Pancreas (tissue), 10 donors: ENCODE measurements at regions not wholly inside any gene's neighbourhood (a gene's known extent, or its start where the extent isn't known, plus 50 kb on each side); places are given as distances from the start of the nearest gene placed in this dataset.

ENCODE experiments used
- ATAC-seq, 4 donors: fragments of 200-7000 bp; cut with Tn5 transposase; one replicate each; pipeline versions ENCODE4 v1.8.0 to v1.9.1; 2020; ENCODE audit warnings: mild to moderate bottlenecking in 4 of 4, moderate library complexity in 4 of 4
- DNase-seq, 6 donors: peaks; one replicate each; pipeline ENCODE4 v3.0.0-alpha.2; 2020
- FAIRE-seq: peaks from 2 replicates; lab custom pipeline; 2012; peaks lifted over from hg19 to GRCh38; lab: Jason Lieb, UNC
- H3K27ac ChIP-seq, 4 donors: fragments of 200-600 bp; sonication (generic); 1 replicate in 3 of 4; 2 replicates in 1 of 4; pipeline versions ENCODE4 v1.5.0 to v1.8.0; 2020
- H3K27me3 ChIP-seq, 4 donors: fragments of 200-600 bp; one replicate each; pipeline ENCODE4 v1.8.0; 2021
- H3K36me3 ChIP-seq, 3 donors: fragments of 200-600 bp; sonication (generic) in 1 of 3; one replicate each; pipeline versions ENCODE4 v1.5.0 to v1.8.0; 2020 to 2021
- H3K4me1 ChIP-seq, 3 donors: fragments of 200-600 bp; one replicate each; pipeline ENCODE4 v1.8.0; 2021
- H3K4me3 ChIP-seq, 4 donors: fragments of 200-600 bp; sonication (generic) in 2 of 4; one replicate each; pipeline versions ENCODE4 v1.5.0 to v1.8.0; 2020 to 2021
- H3K9me3 ChIP-seq, 4 donors: fragments of 200-600 bp; one replicate each; pipeline ENCODE4 v1.8.0; 2021
- CTCF ChIP-seq, 4 donors: fragments of 200-600 bp; sonication (generic) in 3 of 4; IDR thresholded peaks; one replicate each; pipeline versions ENCODE4 v1.5.0 to v1.8.0; 2021; ENCODE audit warnings: antibody characterized with exemption in 4 of 4
- WGBS, 2 donors: extraction: QIAGEN DNeasy Blood & Tissue Kit; methylation state at CpG; one replicate each; pipeline ENCODE4 v1.1.7; 2013; 5-methylcytosine and 5-hydroxymethylcytosine counted together
- intact Hi-C, 3 donors: fragments of 100-400 bp; cut with DNase I; formaldehyde crosslinking; loops; one replicate each; pipeline versions ENCODE4 v1.11.1 to v1.14.2; 2022
- donor health status: healthy with polysubstance abuse.
- donor health status: DM: no; HTN: no; CAD: no; lungs with moderate emphysema.
- donor health status: DM: no; HTN: no; CAD: no.
- donor health status: control.
- donor health status: control.
- donor health status: Bipolar disorder and iron deficiency.
- donor health status: DM: yes; HTN: yes; CAD: no.
- donor health status: DM: no; HTN: no; CAD: no.
- donor health status: DM: no; HTN: no; CAD: no.
- donor health status: DM: yes; HTN: yes; CAD: no.

DNA sequence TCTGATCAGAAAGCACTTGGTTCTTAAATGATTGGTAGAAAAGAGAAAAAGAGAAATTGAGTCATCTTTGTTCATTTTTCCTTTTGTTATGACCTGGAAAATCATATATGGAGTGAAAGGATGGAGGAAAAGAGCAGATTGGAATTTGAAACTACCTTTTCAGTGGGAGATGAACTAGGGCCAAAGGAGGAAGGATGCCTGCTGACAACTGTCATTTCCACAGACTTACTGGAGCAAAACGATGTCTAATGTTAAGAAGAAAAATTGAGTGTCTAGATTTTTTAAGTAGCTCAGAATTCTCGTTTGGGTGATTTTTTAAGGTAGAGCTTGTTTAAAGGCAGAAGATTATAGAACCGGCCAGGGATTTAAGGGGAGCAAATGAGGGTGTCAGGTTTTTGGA, 144.6 kb upstream of the KCNIP4 start:
- Histone ChIP-seq H3K27ac (no peak overlapping the region), H3K4me3 (no peak overlapping the region), H3K4me1 (no peaks in the 10 kb centered on the region), H3K36me3 (no peaks in the 10 kb centered on the region), H3K9me3 (no peaks in the 10 kb centered on the region), H3K27me3 (no peaks in the 10 kb centered on the region)
- TF ChIP-seq CTCF (IDR thresholded peaks at IDR 0.05), result no peak
- no peak for DNase-seq
- WGBS, 2 donors, result 42 to 50% methylated on average over 3 of the region's 3 CpGs
- intact Hi-C loops, result no loop called here
- FAIRE-seq, result no peak
- ATAC-seq, result no peak

DNA sequence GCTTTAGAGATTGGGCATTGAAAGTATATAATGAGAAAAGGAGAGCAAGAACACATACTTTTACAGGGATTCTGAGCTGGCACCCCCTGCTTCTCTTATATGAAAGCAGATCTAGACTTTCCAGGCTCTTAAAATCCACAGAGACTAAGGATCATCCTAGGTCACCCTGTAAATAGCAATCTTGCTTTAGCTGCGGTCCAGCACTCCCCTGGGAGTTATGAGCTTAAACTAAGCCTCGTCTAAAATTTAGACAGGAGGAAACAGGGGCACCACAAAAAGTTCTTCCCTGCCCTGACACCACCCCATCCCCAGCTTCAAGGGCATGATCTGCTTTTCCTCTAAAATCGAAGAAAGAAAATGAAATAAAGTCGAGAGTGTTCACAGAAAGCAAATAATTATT, 143.3 kb upstream of the KCNIP4 start:
- no peak for TF ChIP-seq CTCF (IDR thresholded peaks at IDR 0.05)
- no peak for FAIRE-seq
- 34 to 38% methylated on average over 4 of the region's 4 CpGs for WGBS, 2 donors
- no peaks in the 10 kb centered on the region for H3K9me3 ChIP-seq
- no peaks in the 10 kb centered on the region for H3K4me1 ChIP-seq
- H3K27ac ChIP-seq, result no peak overlapping the region
- H3K27me3 ChIP-seq, result no peaks in the 10 kb centered on the region
- no peak for ATAC-seq
- no peak overlapping the region for H3K4me3 ChIP-seq
- no peaks in the 10 kb centered on the region for H3K36me3 ChIP-seq
- intact Hi-C loops, result no loop called here
- DNase-seq, result no peak

DNA sequence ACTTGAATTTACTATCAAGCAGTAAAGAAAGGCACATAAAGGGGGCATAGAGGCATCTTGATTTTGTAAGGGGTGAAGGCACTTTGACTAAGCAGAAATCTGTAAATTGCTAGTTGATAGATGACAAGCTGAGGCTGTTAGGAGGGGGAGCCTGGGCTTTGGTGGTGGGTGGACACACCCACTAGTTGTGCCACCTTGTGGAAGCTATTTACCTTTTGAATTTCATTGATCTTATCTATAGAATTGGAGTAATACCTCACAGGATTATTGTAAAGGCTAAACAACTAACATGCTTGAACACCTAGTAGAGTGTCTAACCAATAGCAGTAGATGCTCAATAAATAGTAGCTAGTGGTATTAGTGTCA, 142.8 kb upstream of the KCNIP4 start:
- Histone ChIP-seq H3K4me3 (no peak overlapping the region), H3K4me1 (no peaks in the 10 kb centered on the region), H3K27me3 (no peaks in the 10 kb centered on the region), H3K9me3 (no peaks in the 10 kb centered on the region), H3K36me3 (no peaks in the 10 kb centered on the region), H3K27ac (no peak overlapping the region)
- ATAC-seq (no peak), DNase-seq (no peak), FAIRE-seq (no peak)
- intact Hi-C loops, result no loop called here
- no peak for TF ChIP-seq CTCF (IDR thresholded peaks at IDR 0.05)

DNA sequence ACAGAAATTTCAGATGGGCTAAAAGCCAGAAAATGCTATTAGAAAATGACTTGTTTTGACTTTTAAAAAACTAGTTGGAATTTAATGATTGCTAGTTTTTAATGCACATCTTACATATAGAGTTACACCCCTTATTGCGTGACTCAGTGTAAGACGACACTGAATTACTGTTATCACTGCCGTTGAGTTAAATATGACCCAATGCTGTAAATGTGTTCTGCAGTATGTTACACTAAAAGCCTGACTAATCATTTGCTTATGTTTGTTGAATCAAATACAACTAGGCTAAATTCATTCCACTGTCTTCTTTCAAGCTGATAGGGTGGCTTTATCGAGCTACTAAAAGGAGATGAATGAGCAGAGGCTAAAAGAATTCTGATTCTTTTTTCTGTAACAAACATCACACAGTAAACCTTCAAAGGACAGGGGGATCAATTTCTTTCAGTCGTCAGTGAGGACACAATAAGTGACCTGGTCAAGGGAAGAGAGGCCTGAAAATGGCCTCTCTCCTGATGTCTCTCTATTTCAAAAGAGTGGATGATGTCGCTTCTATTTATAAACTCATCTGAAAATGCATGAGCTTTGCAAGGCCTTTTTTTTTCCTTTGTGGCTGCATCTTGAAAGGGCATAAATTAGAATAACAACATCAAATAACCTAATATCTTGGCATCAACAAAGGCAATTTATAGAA, 142.2 kb upstream of the KCNIP4 start:
- 57 to 63% methylated on average over 6 of the region's 6 CpGs for WGBS, 2 donors
- Histone ChIP-seq H3K36me3 (no peaks in the 10 kb centered on the region), H3K9me3 (no peaks in the 10 kb centered on the region), H3K27me3 (no peaks in the 10 kb centered on the region), H3K4me3 (no peak overlapping the region), H3K27ac (no peak overlapping the region), H3K4me1 (no peaks in the 10 kb centered on the region)
- DNase-seq, result no peak
- TF ChIP-seq CTCF (IDR thresholded peaks at IDR 0.05), result no peak
- FAIRE-seq, result no peak
- intact Hi-C loops, result no loop called here
- ATAC-seq, result no peak

DNA sequence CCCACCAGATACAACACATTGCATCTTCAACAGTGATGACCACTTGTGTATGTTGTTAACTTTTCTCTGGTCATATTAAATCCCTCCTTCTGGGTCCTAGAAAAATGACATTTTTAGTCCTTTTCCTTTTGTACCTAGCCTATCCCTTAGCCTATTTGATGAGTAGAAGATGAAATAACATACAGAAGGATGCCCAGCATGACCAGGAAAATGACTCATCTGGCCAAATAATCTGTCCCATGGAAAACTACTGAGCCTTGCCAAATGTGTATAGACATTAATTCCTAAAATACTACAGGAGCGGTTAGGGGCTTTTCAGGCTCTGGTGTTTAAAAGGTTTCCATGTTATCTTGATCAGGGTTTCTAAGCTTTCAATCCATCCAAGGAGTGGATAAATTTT, 129.0 kb upstream of the KCNIP4 start:
- H3K27ac ChIP-seq, result no peak overlapping the region
- no peak for FAIRE-seq
- 85 to 88% methylated on average over 1 of the region's 1 CpG for WGBS, 2 donors
- H3K4me3 ChIP-seq, result no peak overlapping the region
- ATAC-seq, result no peak
- DNase-seq, result no peak
- H3K9me3 ChIP-seq, result no peaks in the 10 kb centered on the region
- H3K4me1 ChIP-seq, result no peaks in the 10 kb centered on the region
- intact Hi-C loops, result no loop called here
- no peaks in the 10 kb centered on the region for H3K27me3 ChIP-seq
- H3K36me3 ChIP-seq, result no peaks in the 10 kb centered on the region
- no peak for TF ChIP-seq CTCF (IDR thresholded peaks at IDR 0.05)
